ENCODE measurements at regions not wholly inside any gene's neighbourhood (a gene's known extent, or its start where the extent isn't known, plus 50 kb on each side); places are given as distances from the start of the nearest gene placed in this dataset.

DNA sequence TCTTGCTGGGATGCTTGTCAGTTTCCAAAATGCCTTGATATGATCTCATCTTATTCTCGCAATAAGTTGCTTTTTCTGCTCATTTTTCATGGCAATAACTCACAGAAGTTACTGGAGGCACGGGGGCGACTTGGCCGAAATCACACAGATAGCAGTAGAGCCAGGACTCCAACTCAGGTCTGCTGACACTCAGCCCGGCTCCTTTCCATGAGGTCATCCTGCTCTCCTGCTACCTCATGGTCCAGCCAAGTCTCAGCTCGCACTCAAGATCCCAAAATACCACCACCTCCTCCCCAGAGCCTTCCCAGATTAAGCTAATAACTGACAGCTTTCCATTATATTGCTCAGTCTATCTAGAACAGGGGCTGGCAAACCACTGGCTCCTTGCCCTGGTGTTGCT lies 269.5 kb downstream of the MAP2K4 start:
- no peak overlapping the region for H2BK15ac ChIP-seq (ENCODE audit: low read depth, low read length)
- no peaks in the 10 kb centered on the region for H3K4me1 ChIP-seq (ENCODE audit: insufficient read depth, low read length)
- H2BK12ac ChIP-seq (ENCODE audit: insufficient read length, low read depth, low read length) = no peak overlapping the region
- TF ChIP-seq CTCF (conservative IDR thresholded peaks at IDR 0.05) = no peak
- Mint-ChIP-seq H3K36me3 (ENCODE audit: insufficient read depth in 1 of 3, low read depth in 3 of 3) (peaks cover 0 to 8% (median 0%) of the 10 kb centered on the region in 3 experiments; a peak in 1 of 7 replicates), H3K9me3 (peaks cover 0 to 6% of the 10 kb centered on the region in 2 experiments; a peak in 2 of 5 replicates), H3K4me3 (no peak overlapping the region), H3K27ac (no peak overlapping the region), H3K4me1 (peaks cover 7 to 9% of the 10 kb centered on the region in 2 experiments), H3K27me3 (ENCODE audit: low read depth) (no peaks in the 10 kb centered on the region)
- no peak overlapping the region for H4K91ac ChIP-seq (ENCODE audit: insufficient read length, low read depth, low read length)
- H3K18ac ChIP-seq (ENCODE audit: insufficient read length, low read depth, low read length) = no peak overlapping the region
- H3K9ac ChIP-seq (ENCODE audit: extremely low read depth, insufficient read length, low read length) = no peak overlapping the region
- H3K79me1 ChIP-seq (ENCODE audit: insufficient read depth, low read depth, low read length, poor library complexity, severe bottlenecking) = no peaks in the 10 kb centered on the region
- H3T11ph ChIP-seq (ENCODE audit: low read length) = no peak overlapping the region
- no peak overlapping the region for H4K8ac ChIP-seq (replicated peaks; ENCODE audit: insufficient read length, low read depth, low read length)
- no peak overlapping the region for H3K4me2 ChIP-seq (ENCODE audit: insufficient read depth, insufficient read length, low read length)
- H2AK5ac ChIP-seq (ENCODE audit: insufficient read length, low read length) = no peak overlapping the region
- WGBS (ENCODE audit: extremely low coverage, insufficient read length, low lambda C conversion rate) = no CpG with 5 or more reads among the region's 6 CpGs
- H3K27ac ChIP-seq (ENCODE audit: insufficient read length, low read depth, low read length) = no peak overlapping the region
- no peak overlapping the region for H3K4ac ChIP-seq (ENCODE audit: low read depth, low read length)
- H2BK120ac ChIP-seq (ENCODE audit: low read depth, low read length, poor library complexity, severe bottlenecking) = no peak overlapping the region
- H4K20me1 ChIP-seq (ENCODE audit: control insufficient read depth, insufficient read depth, insufficient read length) = no peaks in the 10 kb centered on the region
- H3K23ac ChIP-seq (ENCODE audit: insufficient read length, low read depth, low read length) = no peak overlapping the region
- H4K5ac ChIP-seq (ENCODE audit: insufficient read length, low read depth, low read length) = no peak overlapping the region
- H3K27me3 ChIP-seq (ENCODE audit: insufficient read depth, low read length) = no peaks in the 10 kb centered on the region
- no peaks in the 10 kb centered on the region for H3K79me2 ChIP-seq (ENCODE audit: insufficient read depth, low read length)
- no peak overlapping the region for H3K14ac ChIP-seq (ENCODE audit: insufficient read depth, low read length)
- H2BK5ac ChIP-seq (ENCODE audit: insufficient read length, low read length) = no peak overlapping the region
- H3K23me2 ChIP-seq (ENCODE audit: insufficient read length, low read depth, low read length, poor library complexity, severe bottlenecking) = no peaks in the 10 kb centered on the region
- no peak overlapping the region for H2AFZ ChIP-seq (ENCODE audit: low read length)
- H3K9me3 ChIP-seq (ENCODE audit: control insufficient read depth, low read depth, low read length) = no peaks in the 10 kb centered on the region
- DNase-seq = no peak
- H3K56ac ChIP-seq (ENCODE audit: insufficient read length, low read depth, low read length) = no peak overlapping the region
- H2BK20ac ChIP-seq (ENCODE audit: low read depth, low read length, poor library complexity, severe bottlenecking) = no peak overlapping the region

Data from H9 (cell line).